T-helper 17 cell (primary cell): ENCODE measurements at regions not wholly inside any gene's neighbourhood (a gene's known extent, or its start where the extent isn't known, plus 50 kb on each side); places are given as distances from the start of the nearest gene placed in this dataset.

Experiments
- ATAC-seq: fragments of 150-1000 bp; cut with Tn5 transposase; 2 replicates; pipeline ENCODE4 v1.10.0; 2021; ENCODE audit warnings: mild to moderate bottlenecking, moderate library complexity
- DNase-seq, 3 donors: peaks; one replicate each; pipeline versions ENCODE4 v3.0.0 to v3.0.0-alpha.2; 2020 to 2021
- H3K9me3 ChIP-seq: one replicate; pipeline ENCODE4 v1.7.0; 2013; ENCODE audit warnings: low read length, mild to moderate bottlenecking; ENCODE audit not compliant: control insufficient read depth, poor library complexity, severe bottlenecking
- H3K27ac Mint-ChIP-seq: one replicate; pipeline ENCODE4 v1.8.0; 2022; ENCODE audit warnings: mild to moderate bottlenecking, moderate library complexity, mixed read lengths
- H3K27me3 Mint-ChIP-seq: one replicate; pipeline ENCODE4 v1.8.0; 2022; ENCODE audit warnings: mixed read lengths
- H3K36me3 Mint-ChIP-seq: one replicate; pipeline ENCODE4 v1.8.0; 2022; ENCODE audit warnings: low read depth, mixed read lengths
- H3K4me1 Mint-ChIP-seq: one replicate; pipeline ENCODE4 v1.8.0; 2022; ENCODE audit warnings: mild to moderate bottlenecking, mixed read lengths
- H3K4me3 Mint-ChIP-seq: one replicate; pipeline ENCODE4 v1.8.0; 2022; ENCODE audit warnings: mild to moderate bottlenecking, moderate library complexity, mixed read lengths

- H3K27ac Mint-ChIP-seq = no peak overlapping the region
- no peaks in the 10 kb centered on the region for H3K4me1 Mint-ChIP-seq
- H3K27me3 Mint-ChIP-seq = peaks cover 33% of the 10 kb centered on the region
- no peak overlapping the region for H3K4me3 Mint-ChIP-seq
- peaks cover 1% of the 10 kb centered on the region for H3K36me3 Mint-ChIP-seq
- ATAC-seq (no peak), DNase-seq (no peak)
- no peaks in the 10 kb centered on the region for H3K9me3 ChIP-seq
These were observed 283.8 kb upstream of the TSHZ2 start for GRCh38 chr20:52688345-52688744.

GRCh38 chr20:52684905-52685304 lies 287.3 kb upstream of the TSHZ2 start:
- Mint-ChIP-seq H3K27me3 (peaks cover 11% of the 10 kb centered on the region), H3K27ac (no peak overlapping the region), H3K4me3 (no peak overlapping the region), H3K36me3 (peaks cover 2% of the 10 kb centered on the region), H3K4me1 (no peaks in the 10 kb centered on the region)
- H3K9me3 ChIP-seq = no peaks in the 10 kb centered on the region
- no peak for DNase-seq
- no peak for ATAC-seq

- no peaks in the 10 kb centered on the region for H3K9me3 ChIP-seq
- H3K4me3 Mint-ChIP-seq = no peak overlapping the region
- peaks cover 11% of the 10 kb centered on the region for H3K27me3 Mint-ChIP-seq
- no peaks in the 10 kb centered on the region for H3K4me1 Mint-ChIP-seq
- no peak for DNase-seq
- ATAC-seq = no peak
- H3K27ac Mint-ChIP-seq = no peak overlapping the region
- peaks cover 2% of the 10 kb centered on the region for H3K36me3 Mint-ChIP-seq
These were observed 288.0 kb upstream of the TSHZ2 start for GRCh38 chr20:52684176-52684575.

GRCh38 chr20:52683761-52684160 lies 288.4 kb upstream of the TSHZ2 start:
- Mint-ChIP-seq H3K27me3 (peaks cover 15% of the 10 kb centered on the region), H3K27ac (no peak overlapping the region), H3K4me1 (no peaks in the 10 kb centered on the region), H3K4me3 (no peak overlapping the region), H3K36me3 (peaks cover 2% of the 10 kb centered on the region)
- ATAC-seq = no peak
- H3K9me3 ChIP-seq = no peaks in the 10 kb centered on the region
- DNase-seq = no peak

GRCh38 chr20:52682237-52682636 lies 289.9 kb upstream of the TSHZ2 start:
- Mint-ChIP-seq H3K36me3 (peaks cover 2% of the 10 kb centered on the region), H3K27ac (no peak overlapping the region), H3K4me3 (no peak overlapping the region), H3K4me1 (no peaks in the 10 kb centered on the region), H3K27me3 (peaks cover 14% of the 10 kb centered on the region)
- ATAC-seq = no peak
- DNase-seq = no peak
- no peaks in the 10 kb centered on the region for H3K9me3 ChIP-seq

GRCh38 chr20:52681288-52681687 lies 290.9 kb upstream of the TSHZ2 start:
- ATAC-seq = no peak
- H3K27ac Mint-ChIP-seq = no peak overlapping the region

GRCh38 chr20:52677216-52677615 lies 294.9 kb upstream of the TSHZ2 start:
- Mint-ChIP-seq H3K4me1 (no peaks in the 10 kb centered on the region), H3K4me3 (no peak overlapping the region), H3K27ac (no peak overlapping the region), H3K36me3 (no peaks in the 10 kb centered on the region), H3K27me3 (peaks cover 7% of the 10 kb centered on the region)
- H3K9me3 ChIP-seq = no peaks in the 10 kb centered on the region
- DNase-seq (no peak), ATAC-seq (no peak)

More at GRCh38 chr20:52681288-52681687, 290.9 kb upstream of the TSHZ2 start:
- Mint-ChIP-seq H3K36me3 (peaks cover 2% of the 10 kb centered on the region), H3K4me3 (no peak overlapping the region), H3K4me1 (no peaks in the 10 kb centered on the region), H3K27me3 (peaks cover 14% of the 10 kb centered on the region)
- H3K9me3 ChIP-seq = no peaks in the 10 kb centered on the region
- DNase-seq = no peak

GRCh38 chr20:52676283-52676995 lies 295.7 kb upstream of the TSHZ2 start:
- no peaks in the 10 kb centered on the region for H3K4me1 Mint-ChIP-seq
- DNase-seq (no peak), ATAC-seq (no peak)
- H3K27me3 Mint-ChIP-seq = peaks cover 7% of the 10 kb centered on the region
- peak overlapping the region; percentile 0 for H3K27ac Mint-ChIP-seq
- no peak overlapping the region for H3K4me3 Mint-ChIP-seq
- H3K36me3 Mint-ChIP-seq = no peaks in the 10 kb centered on the region
- H3K9me3 ChIP-seq = no peaks in the 10 kb centered on the region

GRCh38 chr20:52675375-52675774 lies 296.8 kb upstream of the TSHZ2 start:
- H3K4me3 Mint-ChIP-seq = no peak overlapping the region
- DNase-seq (no peak), ATAC-seq (no peak)
- H3K27ac Mint-ChIP-seq = peak overlapping the region; percentile 0
- H3K36me3 Mint-ChIP-seq = no peaks in the 10 kb centered on the region
- no peaks in the 10 kb centered on the region for H3K4me1 Mint-ChIP-seq
- H3K9me3 ChIP-seq = no peaks in the 10 kb centered on the region
- peaks cover 9% of the 10 kb centered on the region for H3K27me3 Mint-ChIP-seq

- DNase-seq (no peak), ATAC-seq (no peak)
- peaks cover 6% of the 10 kb centered on the region for H3K27me3 Mint-ChIP-seq
- no peaks in the 10 kb centered on the region for H3K36me3 Mint-ChIP-seq
- no peak overlapping the region for H3K4me3 Mint-ChIP-seq
- no peaks in the 10 kb centered on the region for H3K4me1 Mint-ChIP-seq
- H3K9me3 ChIP-seq = no peaks in the 10 kb centered on the region
- H3K27ac Mint-ChIP-seq = no peak overlapping the region
These were observed 303.5 kb upstream of the TSHZ2 start for GRCh38 chr20:52668626-52669025.

- ATAC-seq (no peak), DNase-seq (no peak)
- H3K27me3 Mint-ChIP-seq = peaks cover 6% of the 10 kb centered on the region
- no peak overlapping the region for H3K27ac Mint-ChIP-seq
- H3K4me1 Mint-ChIP-seq = no peaks in the 10 kb centered on the region
- H3K4me3 Mint-ChIP-seq = no peak overlapping the region
- no peaks in the 10 kb centered on the region for H3K36me3 Mint-ChIP-seq
- H3K9me3 ChIP-seq = no peaks in the 10 kb centered on the region
These were observed 304.8 kb upstream of the TSHZ2 start for GRCh38 chr20:52667358-52667757.

GRCh38 chr20:52665441-52665840 lies 306.7 kb upstream of the TSHZ2 start:
- no peaks in the 10 kb centered on the region for H3K9me3 ChIP-seq
- Mint-ChIP-seq H3K4me3 (no peak overlapping the region), H3K4me1 (no peaks in the 10 kb centered on the region), H3K36me3 (no peaks in the 10 kb centered on the region), H3K27ac (no peak overlapping the region), H3K27me3 (peaks cover 5% of the 10 kb centered on the region)
- ATAC-seq (no peak), DNase-seq (no peak)

- peaks cover 7% of the 10 kb centered on the region for H3K27me3 Mint-ChIP-seq
- peaks cover 2% of the 10 kb centered on the region for H3K4me1 Mint-ChIP-seq
- no peaks in the 10 kb centered on the region for H3K9me3 ChIP-seq
- no peaks in the 10 kb centered on the region for H3K36me3 Mint-ChIP-seq
- ATAC-seq (no peak), DNase-seq (no peak)
- no peak overlapping the region for H3K4me3 Mint-ChIP-seq
- H3K27ac Mint-ChIP-seq = no peak overlapping the region
These were observed 316.8 kb upstream of the TSHZ2 start for GRCh38 chr20:52655395-52655794.

GRCh38 chr20:52654567-52654966 lies 317.6 kb upstream of the TSHZ2 start:
- H3K9me3 ChIP-seq = no peaks in the 10 kb centered on the region
- Mint-ChIP-seq H3K4me3 (no peak overlapping the region), H3K4me1 (peaks cover 2% of the 10 kb centered on the region), H3K27me3 (peaks cover 7% of the 10 kb centered on the region), H3K27ac (no peak overlapping the region), H3K36me3 (no peaks in the 10 kb centered on the region)
- ATAC-seq (no peak), DNase-seq (no peak)
